Endodermal cell (in vitro differentiated cells): ENCODE measurements at regions not wholly inside any gene's neighbourhood (a gene's known extent, or its start where the extent isn't known, plus 50 kb on each side); places are given as distances from the start of the nearest gene placed in this dataset.
"Not testable (repeated sequence)": the region's sequence is repeated elsewhere in the genome, so short reads cannot be mapped to it uniquely, and the experiment has no call there.

Source experiments
- DNase-seq: peaks from one replicate; pipeline ENCODE4 v3.0.0-alpha.2; 2017
- H3K27ac ChIP-seq: 2 replicates; pipeline ENCODE4 v1.5.1; 2013; ENCODE audit warnings: mild to moderate bottlenecking, low read depth, low read length, moderate library complexity
- H3K27me3 ChIP-seq: 2 replicates; pipeline ENCODE4 v1.6.1; 2013; ENCODE audit warnings: mild to moderate bottlenecking, low read length, moderate library complexity; ENCODE audit not compliant: insufficient read depth, control insufficient read depth, poor library complexity, severe bottlenecking
- H3K36me3 ChIP-seq: 2 replicates; pipeline ENCODE4 v1.7.0; 2013; ENCODE audit warnings: mild to moderate bottlenecking, low read length, moderate library complexity; ENCODE audit not compliant: control insufficient read depth, insufficient read depth
- H3K4me1 ChIP-seq: one replicate; pipeline ENCODE4 v1.7.0; 2013; ENCODE audit warnings: low read length; ENCODE audit not compliant: control insufficient read depth, insufficient read depth
- H3K4me3 ChIP-seq: 2 replicates; pipeline ENCODE4 v1.5.1; 2013; ENCODE audit warnings: mild to moderate bottlenecking, low read length, moderate library complexity
- H3K9ac ChIP-seq: 2 replicates; pipeline ENCODE4 v1.6.1; 2013; ENCODE audit warnings: mild to moderate bottlenecking, low read length, moderate library complexity; ENCODE audit not compliant: poor library complexity, severe bottlenecking; ENCODE audit errors: extremely low read depth
- H3K9me3 ChIP-seq: 2 replicates; pipeline ENCODE4 v1.6.1; 2013; ENCODE audit warnings: mild to moderate bottlenecking, low read length, moderate library complexity; ENCODE audit not compliant: control insufficient read depth
- H3K27ac Mint-ChIP-seq: 2 replicates; pipeline ENCODE4 v1.8.0; 2020; ENCODE audit warnings: mixed read lengths
- H3K27me3 Mint-ChIP-seq: 2 replicates; pipeline ENCODE4 v1.8.0; 2021; ENCODE audit warnings: mild to moderate bottlenecking, mixed read lengths; ENCODE audit not compliant: insufficient read depth
- H3K36me3 Mint-ChIP-seq: 2 replicates; pipeline ENCODE4 v1.8.0; 2020; ENCODE audit warnings: low read depth, mixed read lengths
- H3K4me1 Mint-ChIP-seq: 2 replicates; pipeline ENCODE4 v1.8.0; 2020; ENCODE audit warnings: mixed read lengths
- H3K4me3 Mint-ChIP-seq: 2 replicates; pipeline ENCODE4 v1.8.0; 2020; ENCODE audit warnings: mild to moderate bottlenecking, moderate library complexity, mixed read lengths
- H3K9me3 Mint-ChIP-seq: 2 replicates; pipeline ENCODE4 v1.8.0; 2020; ENCODE audit warnings: mild to moderate bottlenecking, mixed read lengths
- CTCF ChIP-seq: fragments of 200-600 bp; sonication (generic); conservative IDR thresholded peaks from 2 replicates; pipeline ENCODE4 v1.5.0; 2021; ENCODE audit warnings: antibody characterized with exemption, mild to moderate bottlenecking
- WGBS, 2 experiments: methylation state at CpG; one replicate each; pipeline versions ENCODE4 v1.1.5 to v1.1.7; 2013; ENCODE audit warnings: missing lambda C conversion rate in 2 of 2, mixed read lengths in 1 of 2; ENCODE audit not compliant: insufficient coverage in 1 of 2, insufficient read length in 1 of 2; 5-methylcytosine and 5-hydroxymethylcytosine counted together

GRCh38 chr3:181484026-181484425 is 227.7 kb upstream of the SOX2 start:
- no peaks in the 10 kb centered on the region for H3K36me3 ChIP-seq
- no peak overlapping the region for H3K4me3 ChIP-seq
- no peaks in the 10 kb centered on the region for H3K9me3 ChIP-seq
- Mint-ChIP-seq H3K27me3 (peaks cover 2% of the 10 kb centered on the region), H3K4me1 (no peaks in the 10 kb centered on the region), H3K27ac (no peak overlapping the region), H3K4me3 (no peak overlapping the region), H3K9me3 (peaks cover 1% of the 10 kb centered on the region), H3K36me3 (no peaks in the 10 kb centered on the region)
- no peaks in the 10 kb centered on the region for H3K27me3 ChIP-seq
- no peaks in the 10 kb centered on the region for H3K4me1 ChIP-seq
- no peak overlapping the region for H3K27ac ChIP-seq
- TF ChIP-seq CTCF: no peak
- 100% methylated on average over 1 of the region's 1 CpG; no CpG with 5 or more reads in 1 of the 2 experiments for WGBS, 2 experiments
- no peak for DNase-seq
- H3K9ac ChIP-seq: no peak overlapping the region

- H3K4me1 ChIP-seq, H3K4me3 ChIP-seq, H3K27ac Mint-ChIP-seq, DNase-seq, H3K36me3 ChIP-seq, H3K36me3 Mint-ChIP-seq, H3K27me3 Mint-ChIP-seq, H3K9ac ChIP-seq, H3K27me3 ChIP-seq, H3K27ac ChIP-seq, H3K4me3 Mint-ChIP-seq, H3K4me1 Mint-ChIP-seq: not testable (repeated sequence)
- H3K9me3 ChIP-seq: peaks cover 52% of the 10 kb centered on the region
- peaks cover 65% of the 10 kb centered on the region for H3K9me3 Mint-ChIP-seq
- 86 to 100% methylated on average over 1 of the region's 1 CpG for WGBS, 2 experiments
These were observed 236.6 kb upstream of the SOX2 start for GRCh38 chr3:181475146-181475545.

GRCh38 chr3:181470349-181470748 is 241.4 kb upstream of the SOX2 start:
- peaks cover 53% of the 10 kb centered on the region for H3K9me3 Mint-ChIP-seq
- H3K36me3 Mint-ChIP-seq: peaks cover 6% of the 10 kb centered on the region
- no peak overlapping the region for H3K27ac Mint-ChIP-seq

More at GRCh38 chr3:181470349-181470748, 241.4 kb upstream of the SOX2 start:
- no peak for DNase-seq
- Histone ChIP-seq H3K4me1 (no peaks in the 10 kb centered on the region), H3K4me3 (peak overlapping the region; percentile 30), H3K9me3 (peaks cover 45% of the 10 kb centered on the region), H3K27me3 (no peaks in the 10 kb centered on the region), H3K9ac (no peak overlapping the region), H3K36me3 (no peaks in the 10 kb centered on the region), H3K27ac (no peak overlapping the region)
- Mint-ChIP-seq H3K4me3 (no peak overlapping the region), H3K4me1 (peaks cover 2% of the 10 kb centered on the region), H3K27me3 (no peaks in the 10 kb centered on the region)
- TF ChIP-seq CTCF: no peak
- WGBS, 2 experiments: 100% methylated on average over 1 of the region's 1 CpG; no CpG with 5 or more reads in 1 of the 2 experiments
